Kidney tubule cell (primary cell): ENCODE measurements at regions not wholly inside any gene's neighbourhood (a gene's known extent, or its start where the extent isn't known, plus 50 kb on each side); places are given as distances from the start of the nearest gene placed in this dataset.

Experiments
- DNase-seq: peaks from one replicate; pipeline ENCODE4 v3.0.0-alpha.2; 2018; ENCODE audit warnings: low spot score

GRCh38 chr10:4662576-4663161 lies 163.3 kb upstream of the AKR1E2 start:
- peak; percentile 82 for DNase-seq

- no peak for DNase-seq
Measured at GRCh38 chr10:4661511-4662255, 164.3 kb upstream of the AKR1E2 start.

GRCh38 chr10:4658777-4659176 lies 167.2 kb upstream of the AKR1E2 start:
- DNase-seq = no peak

- DNase-seq = peak; percentile 76
Measured at GRCh38 chr10:4656576-4657194, 169.3 kb upstream of the AKR1E2 start.

- DNase-seq = no peak
Measured at GRCh38 chr10:4655879-4656278, 170.1 kb upstream of the AKR1E2 start.

GRCh38 chr10:4655406-4655805 lies 170.6 kb upstream of the AKR1E2 start:
- no peak for DNase-seq

- no peak for DNase-seq
Measured at GRCh38 chr10:4654496-4654895, 171.5 kb upstream of the AKR1E2 start.

GRCh38 chr10:4653160-4653559 lies 172.8 kb upstream of the AKR1E2 start:
- DNase-seq = no peak

GRCh38 chr10:4652111-4653010 lies 173.6 kb upstream of the AKR1E2 start:
- DNase-seq = peak; percentile 53

- peak; percentile 71 for DNase-seq
Measured at GRCh38 chr10:4651404-4652037, 174.5 kb upstream of the AKR1E2 start.

GRCh38 chr10:4650582-4650981 lies 175.4 kb upstream of the AKR1E2 start:
- DNase-seq = no peak

- DNase-seq = no peak
Measured at GRCh38 chr10:4649886-4650508, 176.0 kb upstream of the AKR1E2 start.

GRCh38 chr10:4649471-4649870 lies 176.5 kb upstream of the AKR1E2 start:
- DNase-seq = no peak

- DNase-seq = no peak
Measured at GRCh38 chr10:4648999-4649398, 177.0 kb upstream of the AKR1E2 start.

- no peak for DNase-seq
Measured at GRCh38 chr10:4647109-4647785, 178.8 kb upstream of the AKR1E2 start.

- DNase-seq = peak; percentile 52
Measured at GRCh38 chr10:4646547-4646946, 179.5 kb upstream of the AKR1E2 start.

- DNase-seq = no peak
Measured at GRCh38 chr10:4645836-4646235, 180.2 kb upstream of the AKR1E2 start.

GRCh38 chr10:4643471-4643870 lies 182.5 kb upstream of the AKR1E2 start:
- no peak for DNase-seq

GRCh38 chr10:4639960-4640359 lies 186.0 kb upstream of the AKR1E2 start:
- no peak for DNase-seq

GRCh38 chr10:4638099-4638498 lies 187.9 kb upstream of the AKR1E2 start:
- DNase-seq = peak; percentile 39

- DNase-seq = no peak
Measured at GRCh38 chr10:4637657-4638056, 188.3 kb upstream of the AKR1E2 start.
